HG03575 (cell line): ENCODE measurements at regions not wholly inside any gene's neighbourhood (a gene's known extent, or its start where the extent isn't known, plus 50 kb on each side); places are given as distances from the start of the nearest gene placed in this dataset.

Source experiments
- ATAC-seq: cut with Tn5 transposase; IDR thresholded peaks from one replicate; pipeline ENCODE4 v1.9.1; 2021; ENCODE audit not compliant: unreplicated experiment, insufficient number of reproducible peaks, low FRiP score; ENCODE audit errors: extremely low read depth

DNA sequence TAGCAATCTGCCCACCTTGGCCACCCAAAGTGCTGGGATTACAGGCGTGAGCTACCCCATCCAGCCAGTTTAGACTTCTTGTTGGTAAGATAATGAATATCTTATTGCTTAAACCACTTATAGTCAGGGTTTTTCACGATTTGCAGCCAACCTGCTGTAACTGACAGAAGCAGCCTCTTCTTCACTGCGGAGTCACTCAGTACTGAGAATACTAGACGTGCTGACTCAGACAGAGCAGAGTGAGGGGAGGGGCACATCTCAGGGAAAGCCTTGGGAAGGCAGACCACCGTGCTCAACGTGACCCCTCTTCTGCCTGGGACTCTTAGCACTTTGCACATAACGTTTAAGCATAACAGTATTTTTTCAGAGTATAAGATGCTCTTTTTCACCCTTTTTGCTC lies 74.3 kb upstream of the ARHGEF7 start:
- ATAC-seq: no peak

DNA sequence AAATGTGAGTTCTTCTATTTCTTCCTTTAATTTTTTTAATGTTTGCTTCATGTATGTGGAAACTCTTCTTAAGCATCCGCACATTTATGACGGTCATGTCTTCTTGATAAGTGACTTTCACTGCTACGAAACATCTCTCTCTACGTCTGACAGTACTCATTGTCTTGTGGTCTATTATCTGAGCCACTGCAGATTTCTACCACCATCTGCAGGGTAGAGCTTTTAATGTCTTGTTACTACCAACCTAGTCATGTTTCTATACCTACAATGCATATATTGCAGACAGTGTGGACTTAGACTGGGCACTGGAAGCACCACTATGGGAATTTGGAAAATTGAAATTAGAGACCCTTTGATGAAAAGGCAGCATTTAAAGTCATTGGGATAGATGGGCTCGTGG lies 75.4 kb upstream of the ARHGEF7 start:
- ATAC-seq: no peak

DNA sequence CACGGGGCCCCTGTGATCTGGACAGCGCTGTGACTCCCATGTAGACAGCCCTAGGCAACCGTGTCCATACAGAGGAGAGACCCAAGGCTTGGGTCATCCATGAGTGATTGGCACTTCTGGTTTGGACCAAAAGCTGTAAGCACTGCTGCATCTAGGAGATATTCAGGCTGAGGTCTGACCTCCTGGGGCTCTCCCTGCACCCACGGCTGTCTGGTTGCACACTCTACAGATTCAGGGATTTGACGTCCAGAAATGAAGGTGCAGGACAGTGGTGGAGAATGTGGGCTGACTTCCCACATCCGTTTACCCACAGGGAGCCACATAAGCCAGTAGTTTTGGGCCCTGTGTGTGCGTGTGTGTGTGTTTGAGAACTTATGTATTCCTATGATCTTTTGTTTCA lies 76.2 kb upstream of the ARHGEF7 start:
- no peak for ATAC-seq

DNA sequence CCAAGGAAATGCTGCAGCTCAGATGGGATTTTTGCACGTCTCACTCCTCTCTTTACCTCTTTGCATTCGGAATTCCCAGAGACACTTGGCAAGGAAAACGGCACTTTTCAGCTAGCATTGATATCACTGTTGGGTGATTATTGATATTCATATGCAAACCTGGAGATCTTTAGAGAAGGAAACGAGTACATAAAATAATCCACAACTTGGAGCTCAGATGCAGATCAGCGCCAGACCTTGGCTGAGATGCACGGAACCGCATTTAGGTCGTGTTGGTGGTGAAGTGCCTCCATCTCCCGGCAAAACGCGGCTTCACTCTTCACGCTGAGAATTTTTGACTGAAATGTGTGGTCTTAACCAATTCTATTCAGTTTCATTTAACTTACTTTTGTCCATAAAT lies 77.2 kb upstream of the ARHGEF7 start:
- ATAC-seq: no peak

DNA sequence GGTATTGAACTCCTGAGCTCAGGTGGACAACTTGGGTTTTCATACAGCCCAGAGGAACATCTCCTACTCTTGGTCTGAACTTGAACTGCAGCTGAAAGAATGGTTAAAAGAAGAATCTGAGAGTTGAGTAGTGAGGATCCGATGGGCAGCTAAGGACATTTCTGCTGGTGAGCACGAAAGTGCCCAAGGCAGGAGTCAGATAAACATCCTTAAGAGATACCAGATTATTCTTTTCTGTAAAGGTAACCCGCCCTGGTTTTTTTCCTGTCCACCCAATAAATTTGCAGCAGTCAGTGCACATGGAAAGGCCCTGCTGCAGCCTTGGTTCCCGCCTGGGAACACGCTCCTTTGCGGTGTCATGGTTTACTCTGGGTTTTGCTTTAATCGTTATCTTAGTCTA lies 78.4 kb upstream of the ARHGEF7 start:
- ATAC-seq: no peak

DNA sequence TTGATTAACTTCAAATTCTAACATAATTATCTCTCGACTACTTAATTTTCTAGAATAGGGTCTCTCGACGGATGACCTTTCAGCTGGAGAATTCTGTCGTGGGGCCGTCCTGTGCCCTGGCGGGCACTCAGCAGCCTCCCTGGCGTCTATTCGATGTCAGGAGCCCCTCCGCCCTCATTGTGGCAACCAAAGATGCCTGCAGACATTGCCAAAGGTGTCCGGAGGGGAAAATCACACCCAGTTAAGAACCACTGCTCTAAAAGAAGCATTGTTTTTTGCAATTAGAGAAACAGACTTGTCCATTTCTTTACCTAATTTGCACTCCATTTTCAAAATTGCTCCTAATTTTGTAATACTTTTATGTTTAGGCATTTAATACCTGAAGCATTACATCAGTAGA lies 79.2 kb upstream of the ARHGEF7 start:
- no peak for ATAC-seq

DNA sequence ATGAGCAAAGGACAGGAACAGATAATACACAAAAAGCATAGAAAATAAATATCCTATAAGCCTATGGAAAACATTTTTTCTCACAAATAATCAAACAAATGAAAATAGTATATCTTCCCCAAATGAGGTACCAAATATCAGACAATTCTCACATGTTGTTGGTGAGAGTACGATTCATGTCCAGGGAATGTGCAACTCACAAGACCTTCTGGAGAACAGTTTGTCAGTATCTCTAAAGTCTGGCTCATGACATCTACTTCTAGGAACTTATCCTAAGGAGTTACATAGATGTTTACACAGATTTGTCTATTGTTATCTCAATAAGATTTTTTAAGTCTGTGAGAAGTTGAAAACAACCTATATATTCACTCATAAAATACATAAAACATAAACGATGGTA lies 80.3 kb upstream of the ARHGEF7 start:
- no peak for ATAC-seq

DNA sequence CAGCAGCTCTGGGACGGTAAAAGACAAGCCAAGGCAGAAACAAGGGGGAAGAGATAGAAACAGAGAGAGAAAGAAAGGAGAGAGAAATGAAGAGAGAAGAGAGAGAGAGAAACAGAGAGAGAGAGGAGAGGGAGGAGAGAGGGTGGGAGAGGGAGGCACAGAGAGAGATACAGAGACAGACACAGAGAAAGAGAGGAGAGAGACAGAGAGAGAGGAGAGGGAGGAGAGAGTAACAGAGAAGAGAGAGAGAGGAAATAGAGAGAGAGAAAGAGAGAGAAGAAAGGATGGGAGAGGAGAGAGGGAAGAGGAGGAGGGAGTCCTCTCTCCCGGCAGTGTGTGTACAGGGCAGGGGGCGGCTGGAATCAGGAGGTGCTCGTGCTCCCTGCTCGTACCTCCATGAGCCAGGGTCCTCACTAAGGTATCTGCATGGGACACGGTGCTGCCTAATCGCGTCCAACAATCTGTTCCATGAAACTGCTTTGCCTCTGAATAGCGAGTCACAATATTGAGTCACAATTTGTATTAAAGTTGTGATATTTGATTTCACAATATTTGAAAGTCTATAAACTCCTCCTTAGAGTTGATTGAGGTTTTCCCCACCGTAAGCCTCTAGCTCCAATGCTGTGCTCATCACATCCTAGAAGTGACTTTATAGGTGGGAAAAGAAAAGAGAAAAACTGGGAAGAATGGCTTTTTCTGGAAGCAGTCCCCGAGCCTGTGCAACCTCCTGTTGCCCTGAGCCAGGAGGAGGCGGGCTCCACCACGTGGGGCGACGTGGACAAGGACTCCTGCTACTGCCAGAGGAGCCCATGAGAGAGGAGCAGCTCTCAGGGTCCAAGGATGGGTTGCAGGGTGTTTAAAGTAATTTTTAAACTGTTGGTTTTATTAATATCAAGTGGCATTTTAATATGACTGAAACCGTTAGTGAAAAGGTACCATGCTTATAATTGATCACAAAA lies 81.7 kb upstream of the ARHGEF7 start:
- ATAC-seq: no peak

DNA sequence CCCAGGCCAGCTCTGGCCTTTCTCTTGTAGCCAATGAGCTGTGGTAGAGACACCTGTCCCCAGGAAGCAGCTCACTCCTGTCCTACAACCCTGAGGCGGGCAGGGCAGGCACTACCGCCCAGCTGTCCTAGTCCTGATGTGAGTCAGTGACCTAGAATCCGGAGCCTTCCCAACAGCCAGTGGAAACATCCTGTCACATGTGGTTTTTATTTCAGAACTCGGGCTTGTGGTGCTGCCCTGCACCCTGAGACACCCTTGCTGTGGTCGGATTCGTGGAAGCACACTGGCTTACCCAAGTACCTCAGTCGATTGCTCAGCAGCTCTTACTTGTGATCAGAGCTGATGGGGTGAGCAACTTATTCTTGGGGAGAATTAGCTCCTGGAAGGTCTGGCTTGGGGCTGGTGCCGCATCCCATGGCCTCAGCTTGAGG lies 83.6 kb upstream of the ARHGEF7 start:
- ATAC-seq: no peak

DNA sequence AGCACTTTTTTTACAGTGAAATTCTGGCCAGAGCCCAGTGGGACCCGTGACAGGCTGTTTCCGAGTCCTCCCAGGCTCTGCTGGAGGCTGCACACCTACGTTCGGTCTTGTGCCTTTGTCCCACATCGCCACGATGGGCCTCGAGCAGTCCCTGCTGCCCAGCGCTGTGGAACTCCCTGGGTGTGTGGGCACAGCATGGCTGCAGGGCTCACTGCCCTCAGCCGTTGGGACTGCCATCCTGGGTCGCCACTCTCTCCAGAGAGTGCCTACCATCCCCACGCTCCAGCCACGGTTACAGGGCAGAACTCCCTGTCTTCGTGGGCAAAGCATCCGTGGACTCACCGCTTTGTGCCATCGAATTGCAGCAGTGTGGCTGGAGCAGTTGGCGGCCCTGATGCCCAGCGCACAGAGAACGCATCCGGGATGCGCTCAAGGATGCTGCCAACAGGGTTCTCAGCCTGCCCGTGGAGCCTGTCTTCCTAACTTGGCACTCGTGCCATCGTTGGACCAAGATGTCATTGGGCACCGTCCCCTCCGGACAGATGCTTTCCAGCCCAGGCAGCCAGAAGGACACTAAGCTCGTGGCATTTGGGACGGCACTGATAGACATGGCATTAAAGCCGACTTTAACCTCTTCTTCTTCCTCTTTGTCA lies 85.0 kb upstream of the ARHGEF7 start:
- no peak for ATAC-seq

DNA sequence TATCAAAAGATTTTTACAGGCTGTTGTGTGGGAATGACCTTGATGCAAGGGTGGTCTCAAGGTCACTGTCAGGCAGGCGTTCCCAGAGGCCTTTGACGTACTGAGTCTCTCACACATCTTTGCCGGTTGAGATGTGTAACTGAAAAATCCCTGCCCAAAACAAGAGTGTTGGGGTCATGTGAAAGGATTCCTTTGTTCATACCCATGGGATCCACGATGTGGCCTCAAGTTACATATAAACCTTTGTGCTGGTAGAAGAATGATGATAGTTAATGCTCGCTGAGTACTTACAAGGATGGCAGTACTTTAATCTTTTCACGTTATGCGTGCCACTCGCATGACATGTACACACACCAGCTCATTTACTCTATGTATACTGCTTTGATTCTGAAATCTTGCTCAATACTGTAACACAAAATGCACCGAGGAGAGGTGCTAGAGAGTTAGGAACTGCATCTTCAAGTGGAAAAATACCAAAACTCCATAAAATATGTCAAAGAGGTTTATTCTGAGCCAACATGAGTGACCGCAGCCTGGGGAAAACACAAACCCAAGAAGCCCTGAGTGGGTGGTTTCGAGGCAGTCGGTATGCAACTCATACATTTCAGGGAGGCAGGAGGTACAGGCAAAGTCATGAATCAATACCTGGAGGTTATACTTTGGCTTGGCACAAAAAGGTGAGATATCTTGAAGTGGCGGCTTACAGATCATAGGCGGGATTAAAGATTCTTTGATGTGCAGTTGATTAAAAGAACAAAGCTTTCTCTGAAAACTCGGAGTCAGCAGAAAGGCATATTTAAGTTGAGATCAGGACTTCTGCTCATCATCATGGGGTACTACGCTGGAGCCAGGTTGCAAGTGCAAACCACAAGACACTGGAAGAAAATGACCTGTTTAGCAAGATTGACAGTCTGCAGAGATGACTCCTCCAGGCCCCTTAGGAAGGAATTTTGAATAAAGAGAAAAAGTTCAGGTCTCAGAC lies 87.4 kb upstream of the ARHGEF7 start:
- ATAC-seq: no peak

DNA sequence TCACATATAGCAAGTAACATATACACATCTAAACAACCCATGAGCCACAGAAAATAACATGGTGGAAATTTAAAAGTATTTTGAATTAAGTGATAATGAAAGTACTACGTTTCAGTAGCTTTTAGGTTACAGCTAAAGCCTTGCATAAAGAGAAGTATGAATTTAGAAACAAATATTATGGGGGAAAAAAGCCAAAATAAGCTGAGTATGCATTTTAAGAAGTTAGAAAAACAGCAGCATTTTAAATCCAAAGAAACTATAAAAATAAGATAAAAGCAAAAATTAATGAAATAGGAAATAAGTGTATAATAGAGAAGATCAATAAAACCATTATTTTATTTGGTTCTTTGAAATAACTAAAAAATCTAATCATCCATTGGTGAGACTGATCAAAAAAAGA lies 89.8 kb upstream of the ARHGEF7 start:
- ATAC-seq: no peak

DNA sequence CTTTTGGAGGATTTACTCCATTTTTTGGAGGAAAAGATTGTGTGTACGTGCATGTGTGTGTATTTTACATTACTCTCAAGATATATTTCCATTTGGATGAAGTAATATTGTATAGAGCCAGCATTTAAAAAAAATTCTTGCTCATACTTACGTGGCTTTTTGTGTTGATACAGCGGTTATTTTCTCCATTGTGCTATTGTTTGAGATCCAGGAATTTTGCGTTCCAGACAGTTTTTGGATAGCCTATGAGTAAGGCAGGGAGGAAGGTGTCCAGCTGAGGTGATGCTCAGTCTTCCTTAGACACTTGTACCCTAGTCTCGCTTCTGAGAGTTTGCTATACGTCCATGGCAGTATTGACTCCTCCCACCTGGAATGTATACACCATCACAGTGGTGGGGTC lies 92.2 kb upstream of the ARHGEF7 start:
- ATAC-seq: no peak

DNA sequence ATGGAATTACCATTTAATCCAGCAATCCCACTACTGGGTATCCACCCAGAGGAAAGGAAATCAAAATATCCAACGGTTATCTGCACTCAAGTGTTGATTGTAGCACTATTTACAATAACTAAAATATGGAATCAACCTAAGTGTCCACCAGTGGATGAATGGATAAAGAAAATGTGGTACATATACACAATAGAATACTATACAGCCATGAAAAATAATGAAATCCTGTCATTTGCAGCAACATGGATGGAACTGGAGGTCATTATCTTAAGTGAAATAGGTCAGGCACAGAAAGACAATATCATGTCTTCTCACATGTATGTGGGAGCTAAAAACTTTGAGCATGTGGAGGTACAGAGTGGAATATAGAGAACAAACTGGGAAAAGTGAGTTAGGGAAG lies 92.9 kb upstream of the ARHGEF7 start:
- no peak for ATAC-seq

DNA sequence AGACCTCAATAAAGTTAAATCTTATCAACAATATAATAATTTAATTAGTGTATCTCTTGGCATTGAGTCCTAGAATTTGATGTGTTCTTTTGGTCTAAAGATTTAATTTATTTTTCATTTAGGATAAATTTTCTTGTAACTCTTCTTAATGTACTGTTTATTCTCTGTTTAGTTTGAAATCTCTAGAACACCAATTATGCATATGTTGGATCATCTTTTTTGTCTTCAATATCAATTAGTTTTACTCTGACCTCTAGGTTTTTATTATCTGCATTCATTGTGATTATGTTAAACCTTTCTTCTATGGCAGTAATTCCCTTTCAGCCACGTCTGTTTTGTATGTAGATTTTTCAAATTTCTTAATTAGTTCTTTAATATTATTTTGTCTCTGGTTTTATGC lies 93.8 kb upstream of the ARHGEF7 start:
- no peak for ATAC-seq

DNA sequence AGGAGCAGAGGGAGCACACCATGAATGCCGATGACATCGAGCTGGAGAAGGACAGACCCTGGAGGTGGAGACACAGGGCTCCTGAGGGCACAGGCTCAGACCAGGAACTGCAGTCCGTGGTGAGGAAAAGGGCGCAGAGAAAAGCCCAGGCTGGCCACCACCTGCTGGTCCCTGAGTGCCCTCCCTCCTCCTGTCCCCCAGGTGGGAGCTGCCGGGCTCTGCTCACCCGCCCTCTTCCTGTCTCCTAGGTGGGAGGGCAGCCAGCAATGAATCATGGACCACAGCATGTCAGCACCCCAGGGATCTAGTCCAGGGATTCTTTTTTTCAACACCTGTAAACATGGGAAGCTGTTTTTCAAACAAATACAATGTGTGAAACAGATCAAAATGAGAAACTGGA lies 94.6 kb upstream of the ARHGEF7 start:
- no peak for ATAC-seq

DNA sequence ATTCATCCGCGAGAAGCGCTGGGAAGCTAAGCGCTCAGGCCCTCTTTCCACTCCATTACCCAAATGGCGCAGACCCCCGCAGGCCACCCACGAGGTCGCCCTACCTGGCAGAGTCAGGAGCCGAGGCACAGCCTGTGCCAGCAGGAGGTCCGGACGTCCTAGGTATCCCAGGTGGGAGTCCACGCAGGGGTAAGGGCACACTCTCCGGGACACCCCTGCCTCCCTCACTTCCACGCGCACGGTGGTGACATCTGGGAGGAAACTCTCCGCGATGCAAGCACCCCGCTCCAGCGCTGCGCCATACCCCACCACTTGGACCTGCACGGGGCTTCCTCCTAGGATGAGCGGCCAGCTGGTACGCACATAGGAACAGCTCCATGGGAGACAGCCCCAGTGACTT lies 95.1 kb upstream of the ARHGEF7 start:
- no peak for ATAC-seq

DNA sequence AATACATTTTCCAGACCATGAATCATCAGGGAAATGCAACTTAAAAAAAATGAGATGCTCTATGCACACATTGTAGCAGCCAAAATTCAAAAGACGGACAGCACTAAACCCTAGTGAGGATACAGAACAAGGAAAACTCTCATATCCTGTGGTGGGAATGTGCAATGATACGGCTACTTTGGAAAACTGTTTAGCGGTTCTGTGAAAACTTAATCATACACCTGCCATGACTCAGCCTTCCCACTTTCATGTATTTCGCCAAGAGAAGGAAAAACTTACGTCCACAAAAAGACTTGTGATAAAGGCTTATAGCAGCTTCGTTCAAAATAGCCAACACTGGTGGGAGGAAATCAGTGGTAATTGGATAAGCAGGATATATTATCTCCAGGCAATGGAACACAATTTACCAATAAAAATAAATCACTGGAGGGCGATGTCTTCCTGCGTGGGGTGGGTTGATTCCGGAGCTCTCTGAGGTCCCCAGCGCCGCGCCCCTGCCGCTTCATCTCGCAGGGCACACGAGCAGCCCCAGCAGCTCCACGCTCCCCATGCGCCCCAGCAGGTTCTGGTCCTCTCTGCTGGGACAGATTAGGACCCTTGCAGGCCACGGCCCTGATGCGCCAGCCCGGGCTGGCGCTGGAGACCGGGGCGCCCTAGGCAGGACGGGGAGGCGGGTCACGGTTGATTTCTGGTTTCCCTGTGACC lies 97.2 kb upstream of the ARHGEF7 start:
- no peak for ATAC-seq

DNA sequence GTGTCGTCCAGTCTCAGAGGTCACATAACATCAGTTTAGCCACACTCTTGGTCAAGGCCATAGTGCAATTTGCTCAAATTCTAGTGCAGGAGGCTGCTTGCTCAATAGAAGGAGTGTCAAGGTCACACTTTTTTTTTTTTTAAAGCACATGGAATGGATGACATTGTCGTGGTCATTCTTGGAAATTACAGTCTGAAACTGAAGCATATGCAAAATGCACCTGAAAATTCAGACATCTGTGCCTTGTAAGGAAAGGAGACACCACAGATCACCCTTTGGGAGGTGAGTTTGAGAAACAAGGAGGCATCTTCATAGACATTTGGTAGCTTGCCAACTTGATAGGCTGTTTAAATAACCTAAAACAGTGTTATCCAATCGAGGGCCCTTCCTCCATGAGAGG lies 98.3 kb upstream of the ANKRD10 start:
- no peak for ATAC-seq
